Hepatocyte (in vitro differentiated cells): ENCODE measurements at regions not wholly inside any gene's neighbourhood (a gene's known extent, or its start where the extent isn't known, plus 50 kb on each side); places are given as distances from the start of the nearest gene placed in this dataset.

ENCODE experiments used
- DNase-seq: peaks from one replicate; pipeline ENCODE4 v3.0.0-alpha.2; 2016; ENCODE audit warnings: low spot score
- H2AFZ ChIP-seq: fragments of 200-600 bp; sonication (generic); 2 replicates; pipeline ENCODE4 v1.6.0; 2016; ENCODE audit warnings: antibody characterized with exemption, mild to moderate bottlenecking
- H3K27ac ChIP-seq: fragments of 200-600 bp; sonication (generic); 2 replicates; pipeline ENCODE4 v1.5.1; 2016; ENCODE audit warnings: mild to moderate bottlenecking
- H3K27me3 ChIP-seq: fragments of 200-600 bp; sonication (generic); 2 replicates; pipeline ENCODE4 v1.6.1; 2016
- H3K36me3 ChIP-seq: fragments of 200-600 bp; sonication (generic); replicated peaks from 2 replicates; pipeline ENCODE4 v1.5.1; 2016; ENCODE audit warnings: low read depth; ENCODE audit not compliant: insufficient read depth
- H3K4me1 ChIP-seq: fragments of 200-600 bp; sonication (generic); 2 replicates; pipeline ENCODE4 v1.5.1; 2016; ENCODE audit warnings: mild to moderate bottlenecking, moderate library complexity; ENCODE audit not compliant: insufficient read depth
- H3K4me2 ChIP-seq: fragments of 200-600 bp; sonication (generic); 2 replicates; pipeline ENCODE4 v1.6.0; 2016
- H3K4me3 ChIP-seq: fragments of 200-600 bp; sonication (generic); 2 replicates; pipeline ENCODE4 v1.5.1; 2016; ENCODE audit warnings: mild to moderate bottlenecking
- H3K79me2 ChIP-seq: fragments of 200-600 bp; sonication (generic); 2 replicates; pipeline ENCODE4 v1.6.0; 2017; ENCODE audit warnings: mild to moderate bottlenecking
- H3K9me2 ChIP-seq: fragments of 200-600 bp; sonication (generic); replicated peaks from 2 replicates; pipeline ENCODE4 v1.6.0; 2017; ENCODE audit warnings: mild to moderate bottlenecking; ENCODE audit not compliant: insufficient read depth
- H3K9me3 ChIP-seq: fragments of 200-600 bp; sonication (generic); 2 replicates; pipeline ENCODE4 v1.5.1; 2016; ENCODE audit warnings: low read depth, mild to moderate bottlenecking
- H4K20me1 ChIP-seq: fragments of 200-600 bp; sonication (generic); 2 replicates; pipeline ENCODE4 v1.6.0; 2016; ENCODE audit warnings: mild to moderate bottlenecking; ENCODE audit not compliant: insufficient read depth, poor library complexity, severe bottlenecking
- CTCF ChIP-seq: fragments of 200-600 bp; sonication (generic); IDR thresholded peaks from 2 replicates; pipeline ENCODE4 v1.5.1; 2016; ENCODE audit warnings: antibody characterized with exemption, mild to moderate bottlenecking; ENCODE audit not compliant: poor library complexity
- EZH2 ChIP-seq: fragments of 200-600 bp; sonication (generic); IDR thresholded peaks from 2 replicates; pipeline ENCODE4 v1.6.1; 2016; ENCODE audit warnings: antibody characterized with exemption, mild to moderate bottlenecking, borderline replicate concordance
- EZH2phosphoT487 ChIP-seq: fragments of 200-600 bp; sonication (generic); IDR thresholded peaks from one replicate; pipeline ENCODE4 v1.6.1; 2018; ENCODE audit warnings: antibody characterized with exemption, mild to moderate bottlenecking, low read depth, moderate library complexity; ENCODE audit not compliant: unreplicated experiment, severe bottlenecking
- WGBS: methylation state at CpG from one replicate; pipeline ENCODE4 v1.1.6; 2016; ENCODE audit warnings: low lambda C conversion rate; ENCODE audit errors: missing lambda C conversion rate; 5-methylcytosine and 5-hydroxymethylcytosine counted together

- no peak for TF ChIP-seq CTCF
- no peak for TF ChIP-seq EZH2phosphoT487
- peaks cover 7% of the 10 kb centered on the region for H3K9me3 ChIP-seq
- H3K27me3 ChIP-seq, result no peaks in the 10 kb centered on the region
- no peak overlapping the region for H3K4me2 ChIP-seq
- H3K4me1 ChIP-seq, result no peaks in the 10 kb centered on the region
- H2AFZ ChIP-seq, result no peak overlapping the region
- H3K36me3 ChIP-seq, result no peaks in the 10 kb centered on the region
- no peak overlapping the region for H3K4me3 ChIP-seq
- 89% methylated on average over 2 of the region's 2 CpGs for WGBS
- DNase-seq, result no peak
- no peaks in the 10 kb centered on the region for H4K20me1 ChIP-seq
- no peak overlapping the region for H3K27ac ChIP-seq
- H3K79me2 ChIP-seq, result no peaks in the 10 kb centered on the region
- no peaks in the 10 kb centered on the region for H3K9me2 ChIP-seq
Observed at GRCh38 chr2:18677280-18677679, 87.9 kb upstream of the NT5C1B start.

- Histone ChIP-seq H3K9me2 (no peaks in the 10 kb centered on the region), H3K79me2 (no peaks in the 10 kb centered on the region), H3K36me3 (no peaks in the 10 kb centered on the region), H3K9me3 (peaks cover 7% of the 10 kb centered on the region), H2AFZ (no peak overlapping the region), H3K27me3 (no peaks in the 10 kb centered on the region), H3K27ac (no peak overlapping the region), H4K20me1 (no peaks in the 10 kb centered on the region), H3K4me2 (no peak overlapping the region), H3K4me1 (no peaks in the 10 kb centered on the region), H3K4me3 (no peak overlapping the region)
- no peak for TF ChIP-seq EZH2phosphoT487
- no peak for TF ChIP-seq EZH2
- no peak for TF ChIP-seq CTCF
- no peak for DNase-seq
Observed at GRCh38 chr2:18674309-18674708, 84.9 kb upstream of the NT5C1B start.

- H4K20me1 ChIP-seq, result no peaks in the 10 kb centered on the region
- H3K4me2 ChIP-seq, result no peak overlapping the region
- no peaks in the 10 kb centered on the region for H3K9me2 ChIP-seq
- H3K79me2 ChIP-seq, result no peaks in the 10 kb centered on the region
- peaks cover 7% of the 10 kb centered on the region for H3K9me3 ChIP-seq
- no peak overlapping the region for H3K27ac ChIP-seq
- TF ChIP-seq EZH2phosphoT487, result no peak
- no peak for TF ChIP-seq CTCF
- TF ChIP-seq EZH2, result no peak
- no peak overlapping the region for H3K4me3 ChIP-seq
- no peak for DNase-seq
- no peaks in the 10 kb centered on the region for H3K27me3 ChIP-seq
- H2AFZ ChIP-seq, result no peak overlapping the region
- H3K4me1 ChIP-seq, result no peaks in the 10 kb centered on the region
- no peaks in the 10 kb centered on the region for H3K36me3 ChIP-seq
Observed at GRCh38 chr2:18671363-18671762, 82.0 kb upstream of the NT5C1B start.

GRCh38 chr2:18668221-18668620 lies 78.9 kb upstream of the NT5C1B start:
- 93% methylated on average over 2 of the region's 2 CpGs for WGBS

More at GRCh38 chr2:18668221-18668620, 78.9 kb upstream of the NT5C1B start:
- no peak for DNase-seq
- Histone ChIP-seq H3K4me2 (no peak overlapping the region), H3K79me2 (no peaks in the 10 kb centered on the region), H3K9me3 (peaks cover under 1% of the 10 kb centered on the region), H2AFZ (no peak overlapping the region), H4K20me1 (no peaks in the 10 kb centered on the region), H3K27ac (no peak overlapping the region), H3K4me3 (no peak overlapping the region), H3K9me2 (no peaks in the 10 kb centered on the region), H3K36me3 (no peaks in the 10 kb centered on the region), H3K27me3 (no peaks in the 10 kb centered on the region), H3K4me1 (peaks cover 4% of the 10 kb centered on the region)
- TF ChIP-seq CTCF, result no peak
- TF ChIP-seq EZH2phosphoT487, result no peak
- no peak for TF ChIP-seq EZH2
